GM19372 (cell line): ENCODE measurements at regions not wholly inside any gene's neighbourhood (a gene's known extent, or its start where the extent isn't known, plus 50 kb on each side); places are given as distances from the start of the nearest gene placed in this dataset.
A peak's percentile ranks its signal among the peaks of the same experiment; 100 is the strongest.

Experiments
- ATAC-seq: cut with Tn5 transposase; IDR thresholded peaks from one replicate; pipeline ENCODE4 v1.9.1; 2021; ENCODE audit warnings: mild to moderate bottlenecking, low read depth, moderate library complexity; ENCODE audit not compliant: unreplicated experiment

DNA sequence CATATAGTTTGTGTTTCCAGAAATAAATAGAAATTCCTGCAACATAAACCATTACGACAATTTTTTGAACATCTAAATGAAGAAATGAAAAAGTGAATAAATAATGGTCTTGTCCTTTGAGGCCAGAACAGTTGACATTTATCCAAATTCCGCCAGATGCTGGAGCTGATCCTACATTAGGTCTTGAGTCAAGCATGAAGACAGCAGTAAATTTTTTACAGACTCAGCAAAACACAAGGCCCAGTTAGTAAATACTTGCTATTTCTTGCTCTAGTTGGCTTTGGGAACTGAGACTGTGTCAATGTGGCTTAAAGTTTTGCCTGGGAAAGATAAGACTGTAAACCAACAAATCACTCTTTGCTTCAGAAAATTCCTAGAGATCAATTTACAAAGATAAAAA lies 540.1 kb upstream of the RGS18 start:
- no peak for ATAC-seq

DNA sequence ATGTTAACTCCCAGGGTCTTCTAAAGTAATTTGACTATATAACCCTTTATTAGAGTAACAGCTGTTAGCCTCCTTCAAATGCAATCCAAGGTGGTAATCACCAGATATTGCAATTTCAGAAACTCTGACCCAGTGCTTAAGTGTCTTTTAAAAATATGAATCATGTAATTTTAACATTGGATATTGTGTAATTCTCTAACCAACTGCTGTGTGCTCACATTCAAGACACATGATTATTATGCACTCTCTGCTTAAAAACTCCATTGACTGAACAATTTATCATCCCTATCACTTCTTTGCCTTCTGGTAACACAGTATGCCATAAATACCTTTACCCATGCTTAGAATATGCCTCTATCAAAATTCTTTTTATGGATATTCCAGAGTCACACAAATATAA lies 537.4 kb upstream of the RGS18 start:
- no peak for ATAC-seq

DNA sequence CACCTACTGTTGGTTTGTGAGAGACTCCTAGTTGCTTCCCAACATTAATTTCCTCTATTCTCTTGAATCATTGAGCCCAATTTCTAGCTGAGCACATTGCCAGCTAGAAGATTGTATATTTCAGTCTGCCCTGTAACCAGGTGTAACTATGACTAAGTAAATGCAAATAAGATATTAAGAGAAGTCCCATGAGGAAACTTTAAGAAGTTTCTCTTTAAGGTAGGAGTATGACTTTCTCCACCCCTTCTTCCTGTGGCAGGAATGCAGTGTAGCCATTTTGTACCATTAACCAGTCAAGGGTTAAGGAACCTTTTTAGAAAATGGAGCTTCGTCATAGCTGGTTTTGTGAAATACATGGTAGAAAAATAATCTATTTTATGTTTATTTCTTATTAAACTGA lies 534.2 kb upstream of the RGS18 start:
- no peak for ATAC-seq

DNA sequence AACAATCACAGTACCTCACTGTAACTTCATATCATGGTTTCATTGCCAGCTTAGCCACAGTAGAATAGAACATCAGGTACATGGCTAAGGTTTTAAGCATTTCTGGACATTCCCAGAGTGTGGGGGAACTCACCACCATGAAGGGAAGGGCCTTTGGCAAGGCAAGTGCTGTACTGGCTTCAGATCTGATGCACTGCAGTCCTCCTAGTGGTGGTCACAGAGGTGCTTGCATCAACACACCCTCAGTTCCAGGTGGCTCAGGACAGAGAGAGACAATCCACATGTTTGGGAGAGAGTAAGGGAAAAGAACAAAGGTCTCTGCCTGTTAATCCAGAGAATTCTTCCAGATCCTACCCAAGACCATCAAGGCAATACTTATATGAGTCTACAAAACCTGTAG lies 528.4 kb upstream of the RGS18 start:
- no peak for ATAC-seq

DNA sequence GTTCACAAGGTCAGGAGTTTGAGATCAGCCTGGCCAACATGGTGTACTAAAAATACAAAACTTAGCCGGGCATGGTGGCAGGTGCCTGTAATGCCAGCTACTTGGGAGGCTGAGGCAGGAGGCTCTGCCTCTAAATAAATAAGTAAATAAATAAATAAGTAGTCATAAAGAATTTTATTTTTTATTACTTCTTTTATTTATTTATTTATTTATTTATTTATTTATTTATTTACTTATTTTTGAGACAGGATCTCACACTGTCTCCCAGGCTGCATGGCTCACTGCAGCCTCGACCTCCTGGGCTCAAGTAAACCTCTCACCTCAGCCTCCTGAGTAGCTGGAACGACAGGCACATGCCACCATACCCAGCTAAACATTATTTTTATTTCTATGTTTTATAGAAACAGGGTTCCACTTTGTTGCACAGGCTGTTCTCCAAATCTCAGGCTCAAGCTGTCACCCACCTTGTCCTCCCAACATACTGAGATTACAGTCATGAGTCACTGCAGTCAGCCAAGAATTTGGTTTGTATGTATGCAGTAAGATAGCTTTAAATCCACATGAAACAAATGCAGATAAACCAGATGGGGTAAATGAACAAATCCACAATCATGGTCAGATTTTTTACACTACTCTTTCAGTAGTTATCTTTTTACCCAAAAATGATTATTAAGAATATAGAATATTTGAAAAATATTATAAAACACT lies 523.3 kb upstream of the RGS18 start:
- ATAC-seq: no peak

DNA sequence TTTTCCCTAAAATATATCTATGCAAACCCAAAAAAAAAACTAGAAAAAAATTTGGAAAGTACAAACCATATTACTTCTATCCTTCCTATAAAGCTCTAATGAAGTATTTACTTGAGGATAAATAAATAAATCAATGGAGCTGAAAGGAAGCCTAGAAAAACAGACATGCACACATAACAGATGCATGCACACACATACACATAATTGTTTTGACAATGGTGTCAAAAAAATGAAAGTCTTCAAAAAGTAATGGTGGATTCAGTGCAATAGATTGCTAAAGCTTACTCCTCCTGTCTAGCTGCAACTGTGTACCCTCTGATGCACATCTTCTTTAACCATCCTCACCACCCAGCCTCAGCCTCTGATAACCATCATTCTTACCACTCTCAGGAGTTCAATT lies 521.9 kb upstream of the RGS18 start:
- no peak for ATAC-seq

DNA sequence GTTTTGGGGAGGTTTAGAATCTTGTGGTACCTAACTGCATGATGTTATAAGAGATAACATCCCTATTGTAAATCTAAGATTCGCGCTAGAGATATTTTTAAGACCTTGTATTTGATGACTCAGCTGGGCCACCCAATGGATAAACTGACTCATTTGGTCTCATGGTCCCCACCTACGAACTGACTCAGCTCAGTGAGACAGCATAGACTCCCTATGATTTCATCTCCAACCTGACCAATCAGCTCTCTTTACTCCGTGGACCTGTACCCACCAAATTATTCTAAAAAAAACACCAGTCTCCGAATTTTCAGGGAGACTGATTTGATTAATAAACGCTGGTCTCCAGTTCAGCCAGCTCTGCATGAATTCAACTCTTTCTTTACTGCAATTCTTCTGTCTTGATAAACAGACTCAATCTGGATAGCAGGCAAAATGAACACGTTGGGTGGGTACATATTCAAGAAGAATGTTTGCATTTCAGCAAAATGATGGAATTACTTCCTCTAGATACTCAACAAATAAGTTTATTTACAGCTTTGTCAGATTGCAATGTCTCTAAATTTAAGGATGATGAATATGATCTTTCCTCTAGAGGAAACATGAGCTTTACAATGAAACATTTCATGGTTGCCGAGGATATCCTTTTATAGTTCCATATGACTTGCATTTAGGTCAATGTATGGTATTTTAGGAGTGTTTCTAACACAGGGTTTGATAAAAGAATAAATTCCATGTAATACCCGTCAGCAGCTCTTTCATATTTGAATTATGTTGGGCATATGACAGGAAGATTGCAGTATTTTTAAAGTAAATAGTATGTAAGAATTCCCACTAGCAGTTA lies 516.6 kb upstream of the RGS18 start:
- ATAC-seq: no peak

DNA sequence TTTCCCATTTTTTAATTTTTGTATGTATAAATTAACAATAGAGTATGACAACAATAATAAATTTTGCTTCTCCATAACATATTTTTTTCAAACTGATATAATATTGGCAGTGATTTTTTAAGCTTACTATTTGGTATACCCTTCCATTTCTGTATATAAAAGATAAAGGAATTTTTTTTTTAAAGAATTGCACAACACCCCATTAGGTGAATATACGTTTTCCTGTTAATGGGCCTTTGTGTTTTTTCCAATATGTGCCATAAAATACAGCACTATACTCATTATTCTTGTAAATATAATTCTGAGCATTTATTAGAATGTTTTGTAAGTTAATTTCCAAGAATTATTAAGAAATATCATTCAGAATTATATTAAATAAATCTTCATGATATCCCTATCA lies 515.2 kb upstream of the RGS18 start:
- no peak for ATAC-seq

DNA sequence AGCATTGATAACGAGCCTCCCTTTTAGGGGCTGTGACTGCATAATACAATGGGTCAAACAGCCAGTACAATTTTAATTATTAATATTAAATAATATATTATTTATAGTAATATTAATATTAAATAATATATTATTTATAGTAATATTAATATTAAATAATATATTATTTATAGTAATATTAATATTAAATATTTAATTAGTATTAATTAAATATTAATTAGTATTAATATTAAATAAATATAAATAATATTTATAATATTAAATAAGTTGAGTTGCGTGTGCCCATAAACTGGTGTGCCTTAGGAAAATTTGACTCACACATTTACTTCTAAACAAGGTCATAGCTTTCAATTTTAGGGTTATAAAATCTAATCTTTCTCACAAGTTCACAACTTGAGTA lies 509.3 kb upstream of the RGS18 start:
- ATAC-seq: no peak

DNA sequence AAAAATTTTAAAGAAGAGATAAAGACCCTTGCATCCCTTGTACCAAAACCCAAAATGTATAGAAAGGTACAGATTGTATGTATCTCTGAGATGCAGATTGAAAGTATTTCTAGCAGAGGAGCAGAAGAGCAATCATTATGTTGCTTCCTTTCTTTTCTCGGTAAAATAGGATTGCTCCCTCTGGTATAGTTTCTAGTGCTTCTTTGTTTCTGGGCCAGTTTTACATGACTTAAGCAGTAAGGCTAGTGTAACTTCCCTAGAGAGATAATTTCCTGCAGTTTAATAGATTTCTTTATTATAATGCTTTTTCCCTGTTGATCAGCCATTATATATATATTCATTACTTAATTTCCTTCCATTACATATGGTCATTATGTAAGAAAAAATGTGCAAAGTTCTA lies 496.2 kb upstream of the RGS18 start:
- no peak for ATAC-seq

DNA sequence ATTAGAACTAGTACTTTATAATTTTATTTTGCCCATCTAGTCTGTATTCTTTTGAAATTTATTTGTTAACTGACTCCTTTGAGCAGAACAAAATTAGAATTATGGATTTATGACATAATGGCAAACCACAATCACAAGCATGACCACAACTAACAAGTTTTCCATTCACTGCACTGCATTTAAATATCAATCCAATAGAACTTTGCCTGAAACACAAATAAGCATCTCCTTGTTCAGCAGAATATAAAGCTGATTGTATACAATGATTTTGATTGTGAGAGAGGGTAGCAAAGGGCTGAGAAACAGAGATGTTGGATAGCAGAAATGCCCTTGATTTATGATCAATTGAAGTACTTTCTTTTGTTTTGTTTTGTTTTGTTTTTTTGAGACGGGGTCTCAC lies 495.5 kb upstream of the RGS18 start:
- no peak for ATAC-seq

DNA sequence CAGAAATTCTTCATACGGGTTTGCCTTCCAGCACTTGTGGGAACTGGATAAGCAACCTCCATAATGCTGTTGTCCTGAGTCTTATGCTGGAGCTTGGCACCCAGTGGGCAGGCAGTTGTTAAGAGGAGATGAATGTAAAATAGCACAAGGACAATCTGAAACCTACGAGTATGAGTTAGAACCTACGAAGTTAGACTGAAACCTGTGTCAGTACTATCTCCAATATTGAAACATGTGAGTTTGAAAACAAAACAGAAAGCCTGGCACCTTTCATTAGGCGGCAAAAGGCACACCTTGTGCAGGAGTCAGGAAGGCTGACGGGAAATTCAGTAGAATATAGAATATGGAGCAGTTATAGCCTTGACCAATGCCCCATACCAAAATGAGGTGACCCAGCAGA lies 489.7 kb upstream of the RGS18 start:
- ATAC-seq: no peak

DNA sequence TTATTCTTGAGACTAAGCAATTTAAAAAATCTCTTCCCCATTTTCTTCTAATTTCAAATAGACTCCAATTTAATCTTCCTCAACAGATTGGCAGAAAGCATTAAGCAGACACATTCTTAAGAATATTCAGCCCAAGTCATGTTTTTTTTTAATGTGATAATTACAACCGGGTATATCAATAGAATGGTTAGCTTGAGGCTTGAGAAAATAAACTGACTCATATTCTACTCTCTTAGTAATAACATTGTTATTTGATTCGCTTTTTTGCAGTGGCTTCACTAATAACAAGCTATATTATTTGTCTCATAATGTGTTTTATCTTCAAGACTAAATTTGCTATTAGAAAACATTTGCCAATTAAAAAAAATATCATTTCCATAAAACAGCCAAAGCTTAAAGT lies 488.6 kb upstream of the RGS18 start:
- ATAC-seq: no peak

DNA sequence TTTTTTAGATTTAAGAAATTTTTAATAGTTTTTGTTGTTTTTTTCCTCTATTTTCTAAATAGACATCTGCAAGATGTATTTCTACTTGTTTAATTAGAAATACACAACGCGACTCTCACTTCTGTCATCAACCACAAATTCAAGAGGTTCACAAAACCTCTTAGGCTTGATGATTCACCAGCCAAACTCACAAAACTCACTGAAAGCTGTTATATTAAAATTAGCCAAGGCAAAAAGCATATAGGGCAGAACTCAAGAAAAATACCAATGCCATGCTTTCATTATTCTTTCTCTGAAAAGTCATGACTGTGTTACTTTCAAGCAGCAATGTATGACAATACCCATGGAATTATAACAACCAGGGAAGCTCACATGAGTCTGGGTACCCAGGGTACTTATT lies 487.0 kb upstream of the RGS18 start:
- ATAC-seq: no peak

DNA sequence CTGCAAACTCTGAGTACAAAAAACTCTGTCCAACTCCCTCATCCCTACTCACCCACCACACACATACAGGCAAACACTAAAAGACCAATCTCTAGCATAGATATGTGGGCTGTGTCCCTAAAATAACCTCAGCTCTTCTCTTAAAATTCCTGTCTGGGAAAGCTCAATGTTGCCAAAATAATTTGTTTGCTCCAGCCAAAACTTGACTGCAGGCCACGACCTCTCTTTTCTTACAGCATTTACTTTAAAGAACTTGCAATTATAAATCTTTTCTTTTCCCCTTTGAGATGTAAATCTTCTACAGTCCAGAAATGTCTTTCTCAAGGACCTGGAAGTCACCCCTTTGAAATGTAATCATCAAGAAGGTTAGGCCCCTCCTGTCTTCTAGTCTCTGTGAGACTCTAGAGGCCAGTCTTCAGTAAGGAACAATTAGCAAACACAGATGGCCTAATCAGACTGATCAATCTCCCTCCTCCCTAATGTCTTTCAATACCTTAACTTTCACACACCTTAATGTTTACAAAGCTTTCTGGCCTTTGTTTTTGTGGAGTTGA lies 483.6 kb upstream of the RGS18 start:
- ATAC-seq: no peak

DNA sequence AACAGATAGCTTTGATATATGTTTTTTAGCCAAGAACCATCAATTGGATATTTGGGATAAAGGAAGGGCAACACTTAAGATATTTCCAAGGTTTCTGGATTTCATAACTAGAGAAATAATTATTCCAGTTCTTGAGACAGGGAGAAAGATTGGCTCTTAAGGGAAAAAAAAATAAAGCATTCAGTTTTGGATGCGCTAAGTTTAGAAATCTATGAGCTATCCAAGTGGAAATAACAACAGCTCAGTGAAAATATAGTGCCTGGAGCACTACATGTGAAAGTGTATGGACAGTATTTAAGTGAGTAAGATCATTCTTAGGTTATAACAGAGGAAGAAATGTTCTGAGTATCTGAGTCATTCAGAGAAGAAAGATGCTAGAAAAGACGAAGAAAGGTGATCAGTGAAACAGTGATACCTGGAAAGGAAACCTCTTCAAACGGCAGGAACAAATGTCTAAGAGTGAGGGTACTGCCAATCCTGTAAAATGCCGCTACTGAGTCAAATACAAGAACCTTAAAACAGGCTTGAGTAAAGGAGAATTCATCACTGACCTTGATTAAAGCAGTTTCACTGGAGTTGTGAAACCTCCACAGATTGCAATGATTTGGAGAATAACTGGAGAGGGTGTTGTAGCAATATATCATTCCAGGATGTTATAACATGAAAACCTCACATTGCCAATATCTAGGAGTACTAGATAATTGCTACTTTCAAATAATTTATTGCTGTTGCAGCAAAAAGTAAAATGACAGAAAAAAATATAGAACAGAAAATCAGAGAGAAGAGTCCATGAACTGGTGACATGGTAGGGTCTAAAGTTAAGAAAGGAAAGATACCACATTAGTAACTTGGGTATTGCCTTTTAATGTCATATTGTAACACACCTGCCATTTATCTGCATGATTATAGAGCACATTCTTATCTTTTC lies 482.1 kb upstream of the RGS18 start:
- no peak for ATAC-seq

DNA sequence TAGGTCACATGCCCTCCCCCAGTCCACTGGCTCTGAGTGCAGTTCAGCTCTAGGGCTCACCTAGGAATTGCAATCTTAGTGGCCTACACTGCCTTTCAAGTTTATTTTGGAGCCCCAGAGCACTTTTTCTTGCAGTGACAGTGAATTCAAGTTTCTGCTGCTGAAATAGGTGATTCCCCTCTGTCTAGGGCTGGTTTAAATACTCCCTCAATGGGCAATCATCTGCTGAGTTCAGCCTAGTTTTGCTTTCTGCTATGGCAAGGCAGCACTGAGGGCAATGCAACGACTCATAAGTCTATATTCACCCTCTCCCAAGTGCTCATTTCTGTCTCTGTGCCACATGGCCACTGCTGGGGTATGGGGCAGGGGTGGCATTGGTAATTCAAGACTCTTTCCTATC lies 472.6 kb upstream of the RGS18 start:
- ATAC-seq: no peak

DNA sequence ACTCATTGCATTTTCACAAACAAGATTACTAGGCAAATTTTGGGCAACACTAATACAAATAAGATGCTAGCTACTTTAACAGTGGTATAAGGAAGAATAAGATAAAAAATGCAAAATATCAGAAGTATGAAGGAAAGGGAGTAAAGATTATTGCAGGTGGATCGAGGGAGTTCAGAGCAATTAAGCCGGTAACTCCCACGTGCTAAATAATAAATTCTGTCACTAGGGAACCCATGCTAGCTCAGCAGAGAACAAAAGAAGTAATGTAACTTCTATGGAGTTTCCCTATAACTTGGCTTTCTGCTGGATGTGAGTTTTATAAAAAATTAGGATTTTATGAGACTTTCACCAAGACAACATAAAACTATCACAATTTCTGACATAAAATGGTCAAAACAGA lies 470.5 kb upstream of the RGS18 start:
- no peak for ATAC-seq

DNA sequence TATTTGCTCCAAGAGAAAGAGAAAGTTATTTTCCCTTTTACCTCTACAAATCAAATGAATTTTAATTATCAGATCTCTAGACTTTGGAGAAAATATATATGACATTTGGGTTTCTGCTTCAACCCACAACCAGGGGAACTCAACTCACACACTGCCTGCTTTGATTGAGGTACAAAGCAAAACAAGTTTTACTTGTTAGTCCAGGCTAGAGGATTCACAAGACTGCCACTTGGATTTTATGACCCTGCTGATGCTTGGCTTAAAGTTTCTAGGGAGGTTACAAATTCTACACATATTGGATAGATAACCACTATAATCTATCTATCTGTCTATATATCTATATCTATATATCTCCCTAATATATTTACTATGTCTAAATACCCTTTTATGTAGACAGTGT lies 467.3 kb upstream of the RGS18 start:
- ATAC-seq: no peak

DNA sequence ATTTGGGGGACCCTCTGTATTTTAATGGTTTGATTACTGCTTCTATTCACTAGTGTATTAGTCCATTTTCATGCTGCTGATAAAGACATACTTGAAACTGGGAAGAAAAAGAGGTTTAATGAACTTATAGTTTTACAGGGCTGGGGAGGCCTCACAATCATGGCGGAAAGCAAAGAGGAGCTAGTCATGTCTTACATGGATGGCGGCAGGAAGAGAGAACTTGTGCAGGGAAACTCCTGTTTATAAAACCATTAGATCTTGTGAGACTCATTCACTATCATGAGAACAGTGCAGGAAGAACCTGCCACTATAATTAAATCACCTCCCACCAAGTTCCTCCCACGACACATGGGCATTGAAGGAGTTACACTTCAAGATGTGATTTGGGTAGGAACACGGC lies 464.5 kb upstream of the RGS18 start:
- ATAC-seq: no peak

DNA sequence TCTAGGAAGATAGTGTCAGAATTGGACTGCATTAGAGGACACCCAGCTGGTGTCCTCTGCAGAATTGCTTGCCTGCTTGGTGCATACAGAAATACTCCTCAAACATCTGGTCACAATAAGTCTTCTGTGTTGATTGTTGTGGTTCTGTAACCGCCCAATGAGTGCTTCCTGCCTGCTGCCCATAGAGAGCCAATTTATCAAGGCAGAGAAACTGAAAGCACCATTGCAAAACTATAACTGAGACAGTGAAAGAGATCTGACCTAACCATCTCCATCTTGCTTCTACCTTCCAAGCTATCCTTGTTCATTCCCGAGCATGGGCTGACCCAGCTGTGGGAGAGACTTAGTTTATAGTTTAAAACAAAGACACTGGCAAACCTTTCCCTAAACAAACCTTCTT lies 462.4 kb upstream of the RGS18 start:
- peak; percentile 62 for ATAC-seq
